GM10266 (cell line): ENCODE measurements at regions not wholly inside any gene's neighbourhood (a gene's known extent, or its start where the extent isn't known, plus 50 kb on each side); places are given as distances from the start of the nearest gene placed in this dataset.
"Not testable (repeated sequence)": the region's sequence is repeated elsewhere in the genome, so short reads cannot be mapped to it uniquely, and the experiment has no call there.

Experiments
- DNase-seq: peaks from one replicate; pipeline ENCODE4 v3.0.0; 2012; ENCODE audit errors: extremely low spot score
- CTCF ChIP-seq: IDR thresholded peaks from 2 replicates; pipeline ENCODE4 v1.5.1; 2012; ENCODE audit warnings: mild to moderate bottlenecking, low read depth; ENCODE audit not compliant: control insufficient read depth, insufficient read depth; ENCODE audit errors: missing control alignments

GRCh38 chr1:235051521-235051920 lies 77.1 kb downstream of the TOMM20 start:
- TF ChIP-seq CTCF: no peak
- DNase-seq: no peak

DNA sequence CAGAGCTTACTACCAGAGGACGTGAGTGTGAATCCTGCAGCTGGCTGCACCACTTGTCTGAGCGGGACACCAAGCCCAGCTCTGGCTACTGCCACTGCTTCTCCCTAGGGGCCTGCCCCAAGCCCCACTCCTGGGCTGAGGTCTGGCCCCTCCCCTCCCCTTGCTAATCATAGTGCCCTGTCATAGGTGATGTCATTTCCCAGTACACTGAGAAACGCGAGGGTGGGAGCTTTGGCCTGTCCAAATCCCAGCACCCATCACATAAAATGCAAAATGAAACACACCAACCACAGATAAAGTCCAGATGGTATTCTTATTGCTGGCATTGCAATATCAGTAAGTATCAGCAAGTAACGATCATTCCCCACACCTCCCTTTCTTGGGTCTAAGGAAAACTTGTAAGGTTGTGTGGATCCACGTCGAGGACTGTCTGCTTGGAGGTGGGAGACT lies 77.7 kb downstream of the TOMM20 start:
- peak; percentile 78 for DNase-seq
- no peak for TF ChIP-seq CTCF

- not testable (repeated sequence) for DNase-seq
Observed at GRCh38 chr1:235049716-235050378, 78.8 kb downstream of the TOMM20 start.

DNA sequence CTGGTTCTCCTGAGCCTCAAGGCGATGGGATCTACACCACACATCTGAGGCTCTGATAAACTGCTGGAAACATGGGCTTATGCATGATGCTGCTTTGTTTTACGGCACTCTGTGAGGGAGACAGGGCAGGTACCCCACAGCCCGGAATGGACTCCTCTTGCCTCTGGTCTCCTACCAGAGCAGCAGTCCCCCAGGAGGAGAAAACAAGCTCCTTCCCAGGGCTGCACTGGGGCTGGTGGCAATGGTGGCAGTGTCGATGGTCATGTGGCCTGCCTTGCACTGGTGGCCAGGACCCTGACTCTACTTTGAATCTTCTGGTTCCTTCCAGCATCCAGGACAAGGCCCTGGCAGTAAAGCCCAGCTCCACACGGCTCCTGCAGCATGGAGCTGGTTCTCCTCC lies 79.4 kb downstream of the TOMM20 start:
- no peak for DNase-seq
- no peak for TF ChIP-seq CTCF

GRCh38 chr1:235047331-235047871 lies 81.2 kb downstream of the TOMM20 start:
- no peak for TF ChIP-seq CTCF
- no peak for DNase-seq

DNA sequence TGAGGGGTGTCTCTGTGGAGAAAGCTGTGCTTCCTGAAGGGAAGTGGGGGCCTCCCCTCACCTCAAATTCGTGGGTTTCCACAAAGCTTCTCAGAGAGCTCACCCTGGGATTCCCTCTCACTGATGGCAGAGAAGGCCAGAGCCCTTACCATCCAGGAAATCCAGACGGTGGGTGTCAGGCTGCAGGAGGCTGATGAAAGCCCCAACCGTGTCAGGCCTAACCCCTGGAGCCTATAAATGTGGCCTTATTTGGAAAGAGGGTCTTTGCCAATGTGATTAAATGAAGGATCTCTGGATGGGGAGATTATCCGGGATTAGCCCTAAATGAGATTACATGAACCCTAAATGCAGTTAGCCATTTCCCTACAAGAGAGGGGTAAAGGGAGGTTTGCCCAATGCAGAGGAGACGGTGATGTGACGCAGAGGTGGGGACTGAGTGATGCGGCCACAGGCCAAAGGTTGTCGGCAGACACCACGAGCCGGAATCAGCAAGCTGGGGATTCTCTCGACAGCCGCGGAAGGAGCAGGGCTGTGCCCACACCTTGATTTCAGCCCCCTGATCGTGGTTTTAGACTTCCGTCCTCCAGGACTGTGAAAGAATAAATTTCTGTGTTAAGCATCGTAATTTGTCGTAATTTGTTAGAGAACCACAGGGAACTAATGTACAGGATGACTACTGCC lies 82.6 kb downstream of the TOMM20 start:
- no peak for DNase-seq
- no peak for TF ChIP-seq CTCF

DNA sequence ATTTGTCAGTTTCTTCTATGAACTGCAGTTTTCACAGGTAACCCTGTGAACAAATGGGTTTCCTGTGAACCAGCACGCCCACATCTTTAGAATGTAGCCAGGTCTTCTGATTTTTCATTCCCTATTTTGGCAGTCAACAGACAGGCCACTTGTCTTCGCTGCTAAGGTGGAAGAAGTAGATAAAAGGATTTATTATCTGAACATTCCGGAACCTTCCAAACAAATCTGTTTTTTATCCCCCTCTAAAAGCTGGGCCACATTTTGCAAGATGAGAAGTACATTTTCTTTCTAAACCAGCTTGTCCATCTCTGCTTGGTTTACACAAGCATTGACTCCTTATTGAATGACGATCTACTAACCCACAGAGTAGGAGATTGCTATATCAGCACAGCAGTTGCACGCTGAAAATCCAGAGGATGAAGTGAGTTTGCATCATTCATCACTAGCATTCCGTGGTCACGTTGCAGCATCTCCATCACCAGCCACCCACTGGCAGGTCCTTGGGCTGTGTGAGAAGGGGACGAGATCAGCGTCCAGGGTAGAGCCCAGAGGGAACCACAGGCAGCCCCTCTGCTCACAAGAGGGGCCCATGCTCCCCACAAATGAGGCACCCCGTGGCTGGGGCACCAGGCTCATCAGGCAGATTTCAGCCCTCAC lies 83.5 kb downstream of the TOMM20 start:
- TF ChIP-seq CTCF: no peak
- DNase-seq: no peak
